Spleen (tissue), 11 donors: ENCODE measurements at regions not wholly inside any gene's neighbourhood (a gene's known extent, or its start where the extent isn't known, plus 50 kb on each side); places are given as distances from the start of the nearest gene placed in this dataset.

Experiments used
- DNase-seq: peaks from one replicate; pipeline ENCODE4 v3.0.0-alpha.2; 2020
- H3K27ac ChIP-seq, 8 donors: fragments of 200-600 bp; sonication (generic) in 7 of 8; 1 replicate in 4 of 8; 2 replicates in 4 of 8; pipeline versions ENCODE4 v1.5.0 to v1.8.0; 2016 to 2021; ENCODE audit warnings: inconsistent platforms in 4 of 8, mild to moderate bottlenecking in 4 of 8, moderate library complexity in 1 of 8
- H3K27me3 ChIP-seq, 7 donors: fragments of 200-600 bp; sonication (generic) in 6 of 7; replicated peaks in 1 of 7; 1 replicate in 4 of 7; 2 replicates in 3 of 7; pipeline versions ENCODE4 v1.5.0 to v1.8.0; 2016 to 2021; ENCODE audit warnings: inconsistent platforms in 3 of 7, mild to moderate bottlenecking in 1 of 7
- H3K36me3 ChIP-seq, 6 donors: fragments of 200-600 bp; sonication (generic) in 5 of 6; 1 replicate in 4 of 6; 2 replicates in 2 of 6; pipeline versions ENCODE4 v1.5.0 to v1.8.0; 2016 to 2021; ENCODE audit warnings: inconsistent platforms in 2 of 6
- H3K4me1 ChIP-seq, 6 donors: fragments of 200-600 bp; sonication (generic) in 5 of 6; 1 replicate in 3 of 6; 2 replicates in 3 of 6; pipeline versions ENCODE4 v1.5.0 to v1.8.0; 2016 to 2021; ENCODE audit warnings: inconsistent platforms in 3 of 6
- H3K4me3 ChIP-seq, 8 donors: fragments of 200-600 bp; sonication (generic) in 7 of 8; 1 replicate in 4 of 8; 2 replicates in 4 of 8; pipeline versions ENCODE4 v1.5.0 to v1.8.0; 2016 to 2021; ENCODE audit warnings: inconsistent platforms in 4 of 8, mild to moderate bottlenecking in 4 of 8, moderate library complexity in 2 of 8
- H3K9me3 ChIP-seq, 8 donors: fragments of 200-600 bp; sonication (generic) in 7 of 8; 1 replicate in 4 of 8; 2 replicates in 4 of 8; pipeline versions ENCODE4 v1.5.0 to v1.8.0; 2016 to 2021; ENCODE audit warnings: inconsistent platforms in 4 of 8
- POLR2A ChIP-seq, 3 donors: fragments of 450-650 bp; IDR thresholded peaks; one replicate each; pipeline ENCODE4 v1.5.1; 2017; ENCODE audit warnings: antibody characterized with exemption in 3 of 3, mild to moderate bottlenecking in 1 of 3
- POLR2AphosphoS5 ChIP-seq, 3 donors: sonication (generic); formaldehyde crosslinking; IDR thresholded peaks; one replicate each; pipeline ENCODE4 v1.5.1; 2017; ENCODE audit warnings: antibody characterized with exemption in 3 of 3
- WGBS, 5 donors: extraction: QIAGEN DNeasy Blood & Tissue Kit in 3 of 5; methylation state at CpG; one replicate each; pipeline versions ENCODE4 v1.1.5 to v1.1.7; 2013 to 2018; 5-methylcytosine and 5-hydroxymethylcytosine counted together
- intact Hi-C: fragments of 100-400 bp; cut with DNase I; formaldehyde crosslinking; loops from one replicate; pipeline ENCODE4 v1.15.0; 2023; ENCODE audit warnings: low total_unique reads
- TF ChIP-seq, protein P1 (sequence below), 11 experiments: fragments of 200-600 bp in 7 of 11; fragments of 450-650 bp in 4 of 11; sonication (generic) in 4 of 11; IDR thresholded peaks in 8 of 11; conservative IDR thresholded peaks in 3 of 11; 1 replicate in 7 of 11; 2 replicates in 4 of 11; pipeline versions ENCODE4 v1.4.0 to v1.8.0; 2016 to 2021; ENCODE audit warnings: antibody characterized with exemption in 11 of 11, inconsistent platforms in 4 of 11, mild to moderate bottlenecking in 1 of 11
- donor health status: healthy with polysubstance abuse.
- donor health status: DM: no; HTN: no; CAD: no; lungs with moderate emphysema.
- donor health status: DM: no; HTN: no; CAD: no.
- donor health status: Bipolar disorder and iron deficiency.
- donor health status: healthy.
- donor health status: DM: no; HTN: no; CAD: no.
- donor health status: DM: yes; HTN: yes; CAD: no.

DNA sequence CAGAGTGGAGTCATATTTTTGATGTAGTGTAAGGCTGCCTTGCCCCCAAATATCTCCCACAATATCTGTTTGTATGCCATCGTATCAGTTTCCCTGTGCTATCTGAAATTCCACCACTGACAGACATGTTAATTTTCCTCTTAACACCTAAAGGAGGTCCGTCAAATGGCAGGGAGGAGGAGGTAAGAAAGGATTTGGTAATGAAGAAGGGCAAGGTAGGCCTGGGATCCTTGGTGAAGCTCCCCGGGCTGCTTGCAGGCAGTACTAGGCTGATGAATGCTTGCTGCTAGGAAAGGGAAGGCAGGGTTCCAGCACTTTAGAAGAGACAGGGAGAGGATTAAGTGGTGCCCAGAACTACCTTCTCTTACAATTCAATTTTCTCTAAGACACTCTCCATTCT is 402.4 kb upstream of the ZP4 start:
- Histone ChIP-seq H3K27me3 (no peaks in the 10 kb centered on the region), H3K27ac (no peak overlapping the region), H3K36me3 (no peaks in the 10 kb centered on the region), H3K4me3 (no peak overlapping the region), H3K9me3 (peaks cover 0 to 8% (median 1%) of the 10 kb centered on the region in 8 donors), H3K4me1 (no peaks in the 10 kb centered on the region)
- intact Hi-C loops: no loop called here
- 82 to 88% (median 86%) methylated on average over 3 of the region's 3 CpGs for WGBS, 5 donors
- TF ChIP-seq, protein P1, sequence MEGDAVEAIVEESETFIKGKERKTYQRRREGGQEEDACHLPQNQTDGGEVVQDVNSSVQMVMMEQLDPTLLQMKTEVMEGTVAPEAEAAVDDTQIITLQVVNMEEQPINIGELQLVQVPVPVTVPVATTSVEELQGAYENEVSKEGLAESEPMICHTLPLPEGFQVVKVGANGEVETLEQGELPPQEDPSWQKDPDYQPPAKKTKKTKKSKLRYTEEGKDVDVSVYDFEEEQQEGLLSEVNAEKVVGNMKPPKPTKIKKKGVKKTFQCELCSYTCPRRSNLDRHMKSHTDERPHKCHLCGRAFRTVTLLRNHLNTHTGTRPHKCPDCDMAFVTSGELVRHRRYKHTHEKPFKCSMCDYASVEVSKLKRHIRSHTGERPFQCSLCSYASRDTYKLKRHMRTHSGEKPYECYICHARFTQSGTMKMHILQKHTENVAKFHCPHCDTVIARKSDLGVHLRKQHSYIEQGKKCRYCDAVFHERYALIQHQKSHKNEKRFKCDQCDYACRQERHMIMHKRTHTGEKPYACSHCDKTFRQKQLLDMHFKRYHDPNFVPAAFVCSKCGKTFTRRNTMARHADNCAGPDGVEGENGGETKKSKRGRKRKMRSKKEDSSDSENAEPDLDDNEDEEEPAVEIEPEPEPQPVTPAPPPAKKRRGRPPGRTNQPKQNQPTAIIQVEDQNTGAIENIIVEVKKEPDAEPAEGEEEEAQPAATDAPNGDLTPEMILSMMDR (IDR thresholded peaks at IDR 0.05 in 8 of 11, conservative IDR thresholded peaks at IDR 0.05 in 3 of 11): no peak
- TF ChIP-seq POLR2AphosphoS5 (IDR thresholded peaks at IDR 0.05): no peak
- no peak for DNase-seq

GRCh38 chr1:238281418-238281817 is 390.7 kb upstream of the ZP4 start:
- Histone ChIP-seq H3K4me1 (no peaks in the 10 kb centered on the region), H3K4me3 (no peak overlapping the region), H3K27me3 (no peaks in the 10 kb centered on the region), H3K36me3 (no peaks in the 10 kb centered on the region), H3K9me3 (peaks cover 0 to 23% (median 13%) of the 10 kb centered on the region in 8 donors), H3K27ac (no peak overlapping the region)
- 71 to 91% (median 78%) methylated on average over 1 of the region's 1 CpG for WGBS, 5 donors
- TF ChIP-seq POLR2A (IDR thresholded peaks at IDR 0.05) (no peak), POLR2AphosphoS5 (IDR thresholded peaks at IDR 0.05) (no peak)
- TF ChIP-seq, protein P1 (IDR thresholded peaks at IDR 0.05 in 8 of 11, conservative IDR thresholded peaks at IDR 0.05 in 3 of 11): no peak
- no peak for DNase-seq
- intact Hi-C loops: no loop called here

GRCh38 chr1:238279694-238280380 is 389.1 kb upstream of the ZP4 start:
- H3K27me3 ChIP-seq: no peaks in the 10 kb centered on the region
- H3K9me3 ChIP-seq: peaks cover 0 to 38% (median 23%) of the 10 kb centered on the region in 8 donors
- no peak for DNase-seq
- intact Hi-C loops: no loop called here
- no peak overlapping the region for H3K27ac ChIP-seq
- no peaks in the 10 kb centered on the region for H3K4me1 ChIP-seq
- H3K4me3 ChIP-seq: no peak overlapping the region
- H3K36me3 ChIP-seq: no peaks in the 10 kb centered on the region
- 64 to 85% (median 76%) methylated on average over 3 of the region's 3 CpGs for WGBS, 5 donors
- TF ChIP-seq, protein P1 (IDR thresholded peaks at IDR 0.05 in 8 of 11, conservative IDR thresholded peaks at IDR 0.05 in 3 of 11): no peak
- TF ChIP-seq POLR2A (IDR thresholded peaks at IDR 0.05) (no peak), POLR2AphosphoS5 (IDR thresholded peaks at IDR 0.05) (no peak)

DNA sequence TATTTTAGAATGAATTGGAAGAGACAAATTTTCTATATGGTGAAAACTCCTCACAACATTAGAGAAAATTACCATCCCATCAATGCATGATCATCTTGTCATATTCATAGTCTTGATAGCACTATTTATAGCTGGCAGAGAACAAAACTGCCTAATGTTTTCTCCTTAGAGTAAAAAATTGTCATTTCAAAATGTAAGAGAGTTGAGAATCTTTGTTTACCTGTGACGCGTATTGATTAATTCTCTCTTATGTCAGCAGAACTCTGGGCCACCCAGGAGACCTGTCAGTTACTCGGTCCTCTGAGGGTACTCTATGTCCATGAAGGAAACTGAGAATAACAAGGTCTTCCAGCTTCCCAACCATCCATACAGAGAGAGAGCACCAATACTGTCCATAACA is 381.4 kb upstream of the ZP4 start:
- intact Hi-C loops: no loop called here
- H3K36me3 ChIP-seq: no peaks in the 10 kb centered on the region
- H3K27ac ChIP-seq: no peak overlapping the region
- no peak for DNase-seq
- no peaks in the 10 kb centered on the region for H3K27me3 ChIP-seq
- WGBS, 5 donors: 92 to 98% (median 95%) methylated on average over 3 of the region's 3 CpGs
- H3K4me1 ChIP-seq: no peaks in the 10 kb centered on the region
- no peak for TF ChIP-seq POLR2AphosphoS5 (IDR thresholded peaks at IDR 0.05)
- TF ChIP-seq, protein P1 (IDR thresholded peaks at IDR 0.05 in 8 of 11, conservative IDR thresholded peaks at IDR 0.05 in 3 of 11): no peak
- no peak for TF ChIP-seq POLR2A (IDR thresholded peaks at IDR 0.05)
- H3K4me3 ChIP-seq: no peak overlapping the region
- peaks cover 0 to 34% (median 26%) of the 10 kb centered on the region in 8 donors for H3K9me3 ChIP-seq
